Activated B cell treated with CpG ODN at 0.5 μM for 24 hours (primary cell): ENCODE measurements at regions not wholly inside any gene's neighbourhood (a gene's known extent, or its start where the extent isn't known, plus 50 kb on each side); places are given as distances from the start of the nearest gene placed in this dataset.

Experiments used
- ATAC-seq: fragments of 200-7000 bp; cut with Tn5 transposase; one replicate; pipeline ENCODE4 v1.10.0; 2021; ENCODE audit warnings: low read depth, mild to moderate bottlenecking, moderate library complexity
- CTCF ChIA-PET: fragments of 350-600 bp; sonication (Branson Sonifier 250); formaldehyde crosslinking; loops from one replicate; lab custom pipeline; 2021; ENCODE audit warnings: antibody characterized with exemption; lab: Charles Lee
- POLR2A ChIA-PET: fragments of 350-600 bp; sonication (Branson Sonifier 250); formaldehyde crosslinking; loops from one replicate; lab custom pipeline; 2021; ENCODE audit warnings: antibody characterized with exemption; lab: Charles Lee
- DNase-seq: peaks from one replicate; pipeline ENCODE4 v3.0.0; 2022
- H3K27ac Mint-ChIP-seq: one replicate; pipeline ENCODE4 v1.8.0; 2020; ENCODE audit warnings: mixed read lengths
- H3K27me3 Mint-ChIP-seq: one replicate; pipeline ENCODE4 v1.8.0; 2021; ENCODE audit warnings: mixed read lengths
- H3K36me3 Mint-ChIP-seq: one replicate; pipeline ENCODE4 v1.8.0; 2021; ENCODE audit warnings: low read depth, mixed read lengths
- H3K4me1 Mint-ChIP-seq: one replicate; pipeline ENCODE4 v1.8.0; 2021; ENCODE audit warnings: mixed read lengths
- H3K4me3 Mint-ChIP-seq: one replicate; pipeline ENCODE4 v1.8.0; 2020; ENCODE audit warnings: mild to moderate bottlenecking, mixed read lengths
- H3K9me3 Mint-ChIP-seq: one replicate; pipeline ENCODE4 v1.8.0; 2020; ENCODE audit warnings: mixed read lengths
- CTCF ChIP-seq: fragments of 200-600 bp; IDR thresholded peaks from one replicate; pipeline ENCODE4 v1.8.0; 2022; ENCODE audit warnings: antibody characterized with exemption, mild to moderate bottlenecking
- intact Hi-C: fragments of 100-400 bp; cut with micrococcal nuclease; formaldehyde crosslinking; loops from one replicate; pipeline ENCODE4 v1.15.1; 2024

- CTCF ChIA-PET = no interaction called here
- H3K4me1 Mint-ChIP-seq = no peaks in the 10 kb centered on the region
- ATAC-seq (no peak), DNase-seq (no peak)
- POLR2A ChIA-PET = no interaction called here
- H3K4me3 Mint-ChIP-seq = no peak overlapping the region
- intact Hi-C loops = no loop called here
- H3K27ac Mint-ChIP-seq = no peak overlapping the region
- H3K9me3 Mint-ChIP-seq = no peaks in the 10 kb centered on the region
- no peaks in the 10 kb centered on the region for H3K36me3 Mint-ChIP-seq
- no peaks in the 10 kb centered on the region for H3K27me3 Mint-ChIP-seq
- TF ChIP-seq CTCF = no peak
Measured at GRCh38 chr3:94965867-94966475, 903.1 kb downstream of the NSUN3 start.

GRCh38 chr3:94967196-94967595 is 904.3 kb downstream of the NSUN3 start:
- no peaks in the 10 kb centered on the region for H3K9me3 Mint-ChIP-seq
- no peak overlapping the region for H3K4me3 Mint-ChIP-seq
- no peak overlapping the region for H3K27ac Mint-ChIP-seq
- ATAC-seq (no peak), DNase-seq (no peak)
- no peaks in the 10 kb centered on the region for H3K4me1 Mint-ChIP-seq
- ChIA-PET CTCF (no interaction called here), POLR2A (no interaction called here)
- no peak for TF ChIP-seq CTCF
- intact Hi-C loops = no loop called here
- no peaks in the 10 kb centered on the region for H3K36me3 Mint-ChIP-seq
- no peaks in the 10 kb centered on the region for H3K27me3 Mint-ChIP-seq

- no peak for TF ChIP-seq CTCF
- no peak for DNase-seq
- Mint-ChIP-seq H3K9me3 (no peaks in the 10 kb centered on the region), H3K27ac (no peak overlapping the region), H3K36me3 (no peaks in the 10 kb centered on the region), H3K27me3 (no peaks in the 10 kb centered on the region), H3K4me3 (no peak overlapping the region), H3K4me1 (no peaks in the 10 kb centered on the region)
- POLR2A ChIA-PET = no interaction called here
- intact Hi-C loops = no loop called here
- CTCF ChIA-PET = no interaction called here
- ATAC-seq = no peak
Measured at GRCh38 chr3:94968519-94968918, 905.7 kb downstream of the NSUN3 start.

GRCh38 chr3:94972066-94972465 is 909.2 kb downstream of the NSUN3 start:
- DNase-seq (no peak), ATAC-seq (no peak)
- Mint-ChIP-seq H3K27me3 (no peaks in the 10 kb centered on the region), H3K4me1 (no peaks in the 10 kb centered on the region), H3K9me3 (peaks cover 14% of the 10 kb centered on the region), H3K27ac (no peak overlapping the region), H3K4me3 (no peak overlapping the region), H3K36me3 (no peaks in the 10 kb centered on the region)
- no peak for TF ChIP-seq CTCF
- ChIA-PET POLR2A (no interaction called here), CTCF (no interaction called here)
- intact Hi-C loops = no loop called here

- TF ChIP-seq CTCF = no peak
- ATAC-seq (no peak), DNase-seq (no peak)
- CTCF ChIA-PET = no interaction called here
- H3K4me1 Mint-ChIP-seq = no peaks in the 10 kb centered on the region
- POLR2A ChIA-PET = no interaction called here
- no peaks in the 10 kb centered on the region for H3K36me3 Mint-ChIP-seq
- no peak overlapping the region for H3K27ac Mint-ChIP-seq
- peaks cover 14% of the 10 kb centered on the region for H3K9me3 Mint-ChIP-seq
- intact Hi-C loops = no loop called here
- no peak overlapping the region for H3K4me3 Mint-ChIP-seq
- no peaks in the 10 kb centered on the region for H3K27me3 Mint-ChIP-seq
Measured at GRCh38 chr3:94978084-94978483, 915.2 kb downstream of the NSUN3 start.
